Stomach (tissue), 8 donors: ENCODE measurements at regions not wholly inside any gene's neighbourhood (a gene's known extent, or its start where the extent isn't known, plus 50 kb on each side); places are given as distances from the start of the nearest gene placed in this dataset.

Experiments
- DNase-seq, 2 donors: peaks; one replicate each; pipeline versions ENCODE4 v3.0.0 to v3.0.0-alpha.2; 2013 to 2019
- H3K27ac ChIP-seq, 5 donors: fragments of 200-600 bp in 4 of 5; sonication (generic) in 4 of 5; one replicate each; pipeline ENCODE4 v1.5.1; 2013 to 2019; ENCODE audit warnings: mild to moderate bottlenecking in 1 of 5, moderate library complexity in 1 of 5
- H3K27me3 ChIP-seq, 3 donors: fragments of 200-600 bp; sonication (generic); one replicate each; pipeline ENCODE4 v1.5.1; 2017 to 2019; ENCODE audit warnings: mixed run types in 1 of 3
- H3K36me3 ChIP-seq, 4 donors: fragments of 200-600 bp; sonication (generic); 1 replicate in 3 of 4; 2 replicates in 1 of 4; pipeline ENCODE4 v1.5.1; 2016 to 2019
- H3K4me1 ChIP-seq, 4 donors: fragments of 200-600 bp; sonication (generic); one replicate each; pipeline ENCODE4 v1.5.1; 2016 to 2019
- H3K4me3 ChIP-seq, 4 donors: fragments of 200-600 bp; sonication (generic) in 3 of 4; one replicate each; pipeline ENCODE4 v1.5.1; 2016 to 2019; ENCODE audit warnings: mild to moderate bottlenecking in 1 of 4
- H3K9me3 ChIP-seq, 4 donors: fragments of 200-600 bp; sonication (generic); one replicate each; pipeline ENCODE4 v1.5.1; 2016 to 2019
- CTCF ChIP-seq, 7 experiments: fragments of 450-650 bp in 4 of 7; fragments of 200-600 bp in 3 of 7; sonication (generic) in 3 of 7; IDR thresholded peaks; one replicate each; pipeline ENCODE4 v1.5.1; 2016 to 2019; ENCODE audit warnings: antibody characterized with exemption in 7 of 7, control low read depth in 2 of 7, mild to moderate bottlenecking in 1 of 7
- EP300 ChIP-seq: sonication (generic); formaldehyde crosslinking; IDR thresholded peaks from one replicate; pipeline ENCODE4 v1.6.1; 2017; ENCODE audit warnings: antibody characterized with exemption
- POLR2A ChIP-seq, 4 donors: fragments of 450-650 bp; IDR thresholded peaks; one replicate each; pipeline ENCODE4 v1.6.1; 2016; ENCODE audit warnings: antibody characterized with exemption in 4 of 4, control low read depth in 2 of 4, mild to moderate bottlenecking in 1 of 4, moderate library complexity in 1 of 4
- POLR2AphosphoS5 ChIP-seq, 3 donors: sonication (generic); formaldehyde crosslinking; IDR thresholded peaks; one replicate each; pipeline ENCODE4 v1.6.1; 2016; ENCODE audit warnings: antibody characterized with exemption in 3 of 3
- WGBS, 5 donors: extraction: QIAGEN DNeasy Blood & Tissue Kit in 3 of 5; methylation state at CpG; one replicate each; pipeline versions ENCODE4 v1.1.5 to v1.1.7; 2013 to 2018; 5-methylcytosine and 5-hydroxymethylcytosine counted together
- intact Hi-C: fragments of 100-400 bp; cut with DNase I; formaldehyde crosslinking; loops from one replicate; pipeline ENCODE4 v1.15.1; 2023; ENCODE audit warnings: low total_unique reads
- donor health status: healthy with polysubstance abuse.
- donor health status: Bipolar disorder and iron deficiency.
- donor health status: healthy.

- intact Hi-C loops: no loop called here
- 61 to 88% (median 77%) methylated on average over 2 of the region's 2 CpGs for WGBS, 5 donors
- H3K27ac ChIP-seq: no peak overlapping the region
- no peaks in the 10 kb centered on the region for H3K36me3 ChIP-seq
- TF ChIP-seq EP300 (no peak), POLR2AphosphoS5 (IDR thresholded peaks at IDR 0.05) (no peak), POLR2A (IDR thresholded peaks at IDR 0.05) (no peak)
- no peak for DNase-seq
- H3K9me3 ChIP-seq: no peaks in the 10 kb centered on the region
- H3K4me3 ChIP-seq: no peak overlapping the region
- H3K4me1 ChIP-seq: no peaks in the 10 kb centered on the region
- H3K27me3 ChIP-seq: no peaks in the 10 kb centered on the region
Measured at GRCh38 chr14:53767566-53767965, 189.1 kb downstream of the BMP4 start.

- intact Hi-C loops: no loop called here
- Histone ChIP-seq H3K36me3 (no peaks in the 10 kb centered on the region), H3K4me1 (no peaks in the 10 kb centered on the region), H3K27ac (no peak overlapping the region), H3K9me3 (peaks cover 0 to 4% (median 0%) of the 10 kb centered on the region in 4 donors), H3K27me3 (no peaks in the 10 kb centered on the region), H3K4me3 (no peak overlapping the region)
- DNase-seq: no peak
- TF ChIP-seq POLR2A (IDR thresholded peaks at IDR 0.05): no peak
Measured at GRCh38 chr14:53766601-53767000, 190.0 kb downstream of the BMP4 start.

- 79 to 87% (median 82%) methylated on average over 2 of the region's 2 CpGs for WGBS, 5 donors
- Histone ChIP-seq H3K36me3 (no peaks in the 10 kb centered on the region), H3K27ac (no peak overlapping the region), H3K27me3 (no peaks in the 10 kb centered on the region), H3K4me3 (no peak overlapping the region), H3K4me1 (no peaks in the 10 kb centered on the region), H3K9me3 (peaks cover 0 to 5% (median 0%) of the 10 kb centered on the region in 4 donors)
- DNase-seq: no peak
- intact Hi-C loops: no loop called here
- no peak for TF ChIP-seq POLR2A (IDR thresholded peaks at IDR 0.05)
- no peak for TF ChIP-seq POLR2AphosphoS5 (IDR thresholded peaks at IDR 0.05)
- no peak for TF ChIP-seq EP300
Measured at GRCh38 chr14:53766106-53766505, 190.5 kb downstream of the BMP4 start.

- intact Hi-C loops: no loop called here
- Histone ChIP-seq H3K4me1 (no peaks in the 10 kb centered on the region), H3K4me3 (no peak overlapping the region), H3K36me3 (no peaks in the 10 kb centered on the region), H3K27me3 (no peaks in the 10 kb centered on the region), H3K9me3 (peaks cover 0 to 5% (median 0%) of the 10 kb centered on the region in 4 donors), H3K27ac (no peak overlapping the region)
- TF ChIP-seq CTCF (IDR thresholded peaks at IDR 0.05) (no peak), EP300 (no peak), POLR2A (IDR thresholded peaks at IDR 0.05) (no peak), POLR2AphosphoS5 (IDR thresholded peaks at IDR 0.05) (no peak)
- WGBS, 5 donors: 68 to 90% (median 79%) methylated on average over 1 of the region's 1 CpG
- no peak for DNase-seq
Measured at GRCh38 chr14:53764846-53765245, 191.8 kb downstream of the BMP4 start.

- H3K36me3 ChIP-seq: no peaks in the 10 kb centered on the region
- peaks cover 0 to 5% (median 0%) of the 10 kb centered on the region in 4 donors for H3K9me3 ChIP-seq
- DNase-seq: no peak
- no peaks in the 10 kb centered on the region for H3K27me3 ChIP-seq
- intact Hi-C loops: no loop called here
- TF ChIP-seq POLR2A (IDR thresholded peaks at IDR 0.05) (no peak), CTCF (IDR thresholded peaks at IDR 0.05) (no peak), EP300 (no peak), POLR2AphosphoS5 (IDR thresholded peaks at IDR 0.05) (no peak)
- H3K27ac ChIP-seq: no peak overlapping the region
- no peak overlapping the region for H3K4me3 ChIP-seq
- 76 to 84% (median 80%) methylated on average over 2 of the region's 2 CpGs for WGBS, 5 donors
- H3K4me1 ChIP-seq: no peaks in the 10 kb centered on the region
Measured at GRCh38 chr14:53758141-53758540, 198.5 kb downstream of the BMP4 start.

GRCh38 chr14:53757732-53758131 is 198.9 kb downstream of the BMP4 start:
- Histone ChIP-seq H3K27ac (no peak overlapping the region), H3K9me3 (peaks cover 0 to 5% (median 0%) of the 10 kb centered on the region in 4 donors), H3K4me1 (no peaks in the 10 kb centered on the region), H3K27me3 (no peaks in the 10 kb centered on the region), H3K36me3 (no peaks in the 10 kb centered on the region), H3K4me3 (no peak overlapping the region)
- TF ChIP-seq CTCF (IDR thresholded peaks at IDR 0.05) (no peak), POLR2AphosphoS5 (IDR thresholded peaks at IDR 0.05) (no peak), EP300 (no peak), POLR2A (IDR thresholded peaks at IDR 0.05) (no peak)
- DNase-seq: no peak
- intact Hi-C loops: no loop called here
